ENCODE measurements at regions not wholly inside any gene's neighbourhood (a gene's known extent, or its start where the extent isn't known, plus 50 kb on each side); places are given as distances from the start of the nearest gene placed in this dataset.
A peak's percentile ranks its signal among the peaks of the same experiment; 100 is the strongest.

GRCh38 chr21:41605178-41605933 is 97.4 kb upstream of the TMPRSS2 start (continued):
- TF ChIP-seq HDAC6 (IDR thresholded peaks at IDR 0.05; ENCODE audit: low read depth, low read length) (no peak), ZBTB44 (CRISPR knock-in tag; IDR thresholded peaks at IDR 0.05) (no peak), YEATS2 (CRISPR knock-in tag; IDR thresholded peaks at IDR 0.05; ENCODE audit: borderline replicate concordance) (0 out of 2 replicates have a peak, but pooled peaks have one; percentile 21), TRAFD1 (CRISPR knock-in tag; IDR thresholded peaks at IDR 0.05; ENCODE audit: borderline replicate concordance) (no peak), ZNF230 (CRISPR knock-in tag; IDR thresholded peaks at IDR 0.05) (no peak), ZNF775 (CRISPR knock-in tag; IDR thresholded peaks at IDR 0.05; ENCODE audit: borderline replicate concordance) (no peak), TFAP4 (IDR thresholded peaks at IDR 0.05; ENCODE audit: borderline replicate concordance, low read depth) (0 out of 2 replicates have a peak, but pooled peaks have one; percentile 17), ETS1 (CRISPR knock-in tag; IDR thresholded peaks at IDR 0.05) (no peak), ZNF562 (CRISPR knock-in tag; IDR thresholded peaks at IDR 0.05; ENCODE audit: borderline replicate concordance) (no peak), PHB2 (IDR thresholded peaks at IDR 0.05; ENCODE audit: partially characterized antibody) (no peak), GFI1 (CRISPR knock-in tag; IDR thresholded peaks at IDR 0.05; ENCODE audit: borderline replicate concordance) (peak; percentile 61; the same call in 1 of the 2 replicates), ETV5 (CRISPR knock-in tag; IDR thresholded peaks at IDR 0.05; ENCODE audit: borderline replicate concordance) (peak; percentile 41; the same call in 1 of the 2 replicates), ZNF235 (CRISPR knock-in tag; IDR thresholded peaks at IDR 0.05; ENCODE audit: borderline replicate concordance) (no peak), GTF3A (CRISPR knock-in tag; conservative IDR thresholded peaks at IDR 0.05) (no peak), ZNF512B (CRISPR knock-in tag; IDR thresholded peaks at IDR 0.05; ENCODE audit: borderline replicate concordance) (peak; percentile 56; the same call in 1 of the 2 replicates), SUZ12 (IDR thresholded peaks at IDR 0.05; ENCODE audit: low read depth, low read length) (no peak), HMGA1 (CRISPR knock-in tag; conservative IDR thresholded peaks at IDR 0.05) (no peak), CREB1 (IDR thresholded peaks at IDR 0.05) (no peak), CREB1 (CRISPR knock-in tag; IDR thresholded peaks at IDR 0.05) (no peak), NRL (CRISPR knock-in tag; IDR thresholded peaks at IDR 0.05; ENCODE audit: borderline replicate concordance) (no peak), KDM3A (CRISPR knock-in tag; IDR thresholded peaks at IDR 0.05; ENCODE audit: low read depth) (peak; percentile 62; the same call in 1 of the 2 replicates)

All from HepG2 (cell line).